ENCODE measurements at regions not wholly inside any gene's neighbourhood (a gene's known extent, or its start where the extent isn't known, plus 50 kb on each side); places are given as distances from the start of the nearest gene placed in this dataset.

DNA sequence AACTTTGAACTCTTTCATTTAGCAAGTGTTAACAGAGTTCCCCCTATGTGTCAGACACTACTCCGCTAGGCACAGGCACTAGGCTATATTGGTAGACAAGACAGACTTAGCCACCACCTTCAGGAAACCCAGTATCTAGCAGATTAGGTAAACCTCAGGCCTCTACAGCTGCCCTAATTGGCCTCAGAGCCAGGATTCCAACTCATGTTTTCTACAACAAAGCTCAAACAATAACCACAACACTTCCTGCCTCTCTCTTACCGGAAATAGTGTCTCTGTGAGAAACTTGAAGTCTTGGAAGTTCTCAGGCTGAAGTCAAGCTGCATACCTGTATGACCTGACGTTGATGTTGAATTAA lies 116.6 kb upstream of the SLC44A1 start:
- no peaks in the 10 kb centered on the region for H3K9me3 Mint-ChIP-seq
- DNase-seq (peak; percentile 58), ATAC-seq (peak; percentile 98)
- H3K27ac Mint-ChIP-seq: peak overlapping the region; percentile 30
- no peak overlapping the region for H3K4me3 Mint-ChIP-seq
- intact Hi-C loops (cut with micrococcal nuclease): no loop called here
- H3K4me1 Mint-ChIP-seq (ENCODE audit: low read depth): peaks cover 35% of the 10 kb centered on the region
- TF ChIP-seq, protein P1, sequence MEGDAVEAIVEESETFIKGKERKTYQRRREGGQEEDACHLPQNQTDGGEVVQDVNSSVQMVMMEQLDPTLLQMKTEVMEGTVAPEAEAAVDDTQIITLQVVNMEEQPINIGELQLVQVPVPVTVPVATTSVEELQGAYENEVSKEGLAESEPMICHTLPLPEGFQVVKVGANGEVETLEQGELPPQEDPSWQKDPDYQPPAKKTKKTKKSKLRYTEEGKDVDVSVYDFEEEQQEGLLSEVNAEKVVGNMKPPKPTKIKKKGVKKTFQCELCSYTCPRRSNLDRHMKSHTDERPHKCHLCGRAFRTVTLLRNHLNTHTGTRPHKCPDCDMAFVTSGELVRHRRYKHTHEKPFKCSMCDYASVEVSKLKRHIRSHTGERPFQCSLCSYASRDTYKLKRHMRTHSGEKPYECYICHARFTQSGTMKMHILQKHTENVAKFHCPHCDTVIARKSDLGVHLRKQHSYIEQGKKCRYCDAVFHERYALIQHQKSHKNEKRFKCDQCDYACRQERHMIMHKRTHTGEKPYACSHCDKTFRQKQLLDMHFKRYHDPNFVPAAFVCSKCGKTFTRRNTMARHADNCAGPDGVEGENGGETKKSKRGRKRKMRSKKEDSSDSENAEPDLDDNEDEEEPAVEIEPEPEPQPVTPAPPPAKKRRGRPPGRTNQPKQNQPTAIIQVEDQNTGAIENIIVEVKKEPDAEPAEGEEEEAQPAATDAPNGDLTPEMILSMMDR (IDR thresholded peaks at IDR 0.05): no peak
- no peaks in the 10 kb centered on the region for H3K27me3 Mint-ChIP-seq
- POLR2A ChIA-PET: interaction anchor here (0.6 to 1.4 kb wide), 2 partner anchors 9 to 965 kb away, joined by 3 read pairs; no protein-coding TSS in a partner anchor
- H3K36me3 Mint-ChIP-seq (ENCODE audit: low read depth): no peaks in the 10 kb centered on the region
- CTCF ChIA-PET: interaction anchor here (0.8 to 1.1 kb wide), 2 partner anchors 12 to 201 kb away, joined by 3 read pairs; no protein-coding TSS in a partner anchor

DNA sequence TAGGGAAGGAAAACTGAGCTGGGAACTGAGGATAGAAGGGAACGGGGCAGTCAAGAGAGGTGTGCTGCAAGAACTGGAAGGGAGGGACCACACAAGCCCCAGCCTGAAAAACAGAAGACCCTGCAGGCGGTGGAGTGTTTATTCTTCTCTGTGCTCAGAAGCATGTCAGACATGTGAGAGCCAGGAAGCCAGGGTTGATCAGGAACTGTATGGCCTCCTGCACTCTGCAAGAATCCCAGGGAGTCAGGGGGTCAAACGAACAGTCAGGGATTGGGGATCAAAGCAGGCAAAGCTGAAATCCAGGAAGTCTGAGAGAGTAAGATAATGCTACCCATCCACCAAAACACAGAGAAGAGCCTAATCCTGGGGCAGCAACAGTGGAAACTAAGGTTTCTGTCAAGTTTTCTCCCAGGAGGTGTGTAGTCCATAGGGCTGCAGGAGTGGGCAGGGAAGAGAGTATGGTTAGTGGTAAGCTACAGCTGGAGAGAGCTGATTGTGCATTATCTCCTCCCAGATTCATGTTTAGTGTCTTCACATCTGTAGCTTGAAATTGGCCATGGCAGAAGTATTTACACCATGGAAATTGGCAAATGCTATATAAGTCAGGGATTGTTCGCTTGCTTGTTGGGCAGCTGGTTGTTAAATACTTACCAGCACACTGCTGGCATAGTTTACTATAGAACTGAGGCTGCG lies 115.4 kb upstream of the SLC44A1 start:
- Mint-ChIP-seq H3K27me3 (no peaks in the 10 kb centered on the region), H3K36me3 (ENCODE audit: low read depth) (no peaks in the 10 kb centered on the region), H3K9me3 (no peaks in the 10 kb centered on the region), H3K4me1 (ENCODE audit: low read depth) (peaks cover 35% of the 10 kb centered on the region), H3K4me3 (no peak overlapping the region), H3K27ac (no peak overlapping the region)
- CTCF ChIA-PET: interaction anchor here (0.7 to 1.1 kb wide), 2 partner anchors 11 to 20 kb away, joined by 3 read pairs; no protein-coding TSS in a partner anchor
- TF ChIP-seq, protein P1 (IDR thresholded peaks at IDR 0.05): no peak
- no peak for DNase-seq
- ATAC-seq: no peak
- intact Hi-C loops (cut with micrococcal nuclease): no loop called here
- POLR2A ChIA-PET: interaction anchor here (0.6 to 1.4 kb wide), 2 partner anchors 8 to 16 kb away, joined by 3 read pairs; no protein-coding TSS in a partner anchor

DNA sequence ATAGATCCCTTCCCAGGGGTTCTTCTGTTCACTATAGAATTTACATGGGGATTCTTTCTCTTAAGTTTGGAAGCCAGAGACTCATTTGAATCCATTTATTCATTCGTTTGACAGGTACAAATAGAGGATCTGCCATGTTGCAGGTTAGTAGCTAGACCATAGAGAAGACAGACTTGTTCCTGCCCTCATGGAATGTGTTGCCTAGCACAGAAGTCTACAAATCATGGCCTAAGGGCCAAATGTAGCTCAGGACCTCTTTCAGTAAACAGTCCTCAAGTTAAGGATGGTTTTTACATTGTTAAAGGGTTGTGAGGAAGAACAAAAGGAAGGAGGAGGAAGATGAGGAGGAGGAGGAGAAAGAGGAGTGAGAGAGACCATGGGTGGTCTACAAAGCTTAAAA lies 114.7 kb upstream of the SLC44A1 start:
- intact Hi-C loops (cut with micrococcal nuclease): no loop called here
- no peak for ATAC-seq
- CTCF ChIA-PET: interaction anchor here (0.7 kb wide), 1 partner anchor 19 kb away, joined by 3 read pairs; no protein-coding TSS in a partner anchor

GRCh38 chr9:105131981-105132380 lies 112.5 kb upstream of the SLC44A1 start:
- ATAC-seq: no peak
- H3K36me3 Mint-ChIP-seq (ENCODE audit: low read depth): no peaks in the 10 kb centered on the region

More for the DNA sequence above, 114.7 kb upstream of the SLC44A1 start:
- DNase-seq: no peak
- TF ChIP-seq, protein P1 (IDR thresholded peaks at IDR 0.05): no peak
- no peak overlapping the region for H3K4me3 Mint-ChIP-seq
- no peaks in the 10 kb centered on the region for H3K9me3 Mint-ChIP-seq
- H3K4me1 Mint-ChIP-seq (ENCODE audit: low read depth): peaks cover 35% of the 10 kb centered on the region
- H3K27me3 Mint-ChIP-seq: no peaks in the 10 kb centered on the region
- H3K27ac Mint-ChIP-seq: no peak overlapping the region
- no peaks in the 10 kb centered on the region for H3K36me3 Mint-ChIP-seq (ENCODE audit: low read depth)
- POLR2A ChIA-PET: no interaction called here

More at GRCh38 chr9:105131981-105132380, 112.5 kb upstream of the SLC44A1 start:
- Mint-ChIP-seq H3K27me3 (no peaks in the 10 kb centered on the region), H3K27ac (no peak overlapping the region), H3K4me1 (ENCODE audit: low read depth) (peaks cover 25% of the 10 kb centered on the region), H3K4me3 (no peak overlapping the region), H3K9me3 (no peaks in the 10 kb centered on the region)
- ChIA-PET POLR2A (interaction anchor here (0.8 to 1.1 kb wide), 2 partner anchors 10 to 42 kb away, joined by 3 read pairs; no protein-coding TSS in a partner anchor), CTCF (interaction anchor here (1.1 kb wide), 1 partner anchor 269 kb away, joined by 3 read pairs; no protein-coding TSS in a partner anchor)
- TF ChIP-seq, protein P1 (IDR thresholded peaks at IDR 0.05): no peak
- no peak for DNase-seq
- intact Hi-C loops (cut with micrococcal nuclease): no loop called here

Measured in activated CD8-positive, alpha-beta T cell treated with anti-CD3 and anti-CD28 coated beads for 36 hours (primary cell).